Natural killer cell treated with Interleukin-12 subunit alpha and Interleukin-12 subunit beta and Interleukin-15 and Interleukin-18, amount 100 ng/mL, for 72 hours (primary cell): ENCODE measurements at regions not wholly inside any gene's neighbourhood (a gene's known extent, or its start where the extent isn't known, plus 50 kb on each side); places are given as distances from the start of the nearest gene placed in this dataset.
A peak's percentile ranks its signal among the peaks of the same experiment; 100 is the strongest.
"Not testable (repeated sequence)": the region's sequence is repeated elsewhere in the genome, so short reads cannot be mapped to it uniquely, and the experiment has no call there.

Source experiments
- ATAC-seq, 2 donors: fragments of 150-1000 bp; cut with Tn5 transposase in 1 of 2; sonication (Bioruptor Pico), chemical (Tn5 transposase) in 1 of 2; 2 replicates each; pipeline ENCODE4 v1.10.0; 2021
- DNase-seq: peaks from one replicate; pipeline ENCODE4 v3.0.0; 2022; ENCODE audit warnings: low spot score
- H3K27ac Mint-ChIP-seq, 2 donors: 1 replicate in 1 of 2; 2 replicates in 1 of 2; pipeline ENCODE4 v1.8.0; 2022; ENCODE audit warnings: mixed read lengths in 2 of 2, mild to moderate bottlenecking in 1 of 2, moderate library complexity in 1 of 2
- H3K27me3 Mint-ChIP-seq, 2 donors: 1 replicate in 1 of 2; 2 replicates in 1 of 2; pipeline ENCODE4 v1.8.0; 2022; ENCODE audit warnings: mixed read lengths in 2 of 2
- H3K36me3 Mint-ChIP-seq: one replicate; pipeline ENCODE4 v1.8.0; 2022; ENCODE audit warnings: mixed read lengths
- H3K4me1 Mint-ChIP-seq, 2 donors: 1 replicate in 1 of 2; 2 replicates in 1 of 2; pipeline ENCODE4 v1.8.0; 2022; ENCODE audit warnings: low read depth in 2 of 2, mixed read lengths in 2 of 2, mild to moderate bottlenecking in 1 of 2
- H3K4me3 Mint-ChIP-seq: one replicate; pipeline ENCODE4 v1.8.0; 2022; ENCODE audit warnings: mixed read lengths
- H3K9me3 Mint-ChIP-seq: 2 replicates; pipeline ENCODE4 v1.8.0; 2022; ENCODE audit warnings: mixed read lengths

GRCh38 chr9:62874745-62875599 is 1685.1 kb downstream of the SPATA31A7 start:
- H3K27me3 Mint-ChIP-seq: peaks cover 24 to 47% of the 10 kb centered on the region in 2 donors
- H3K36me3 Mint-ChIP-seq, H3K27ac Mint-ChIP-seq, DNase-seq, H3K4me1 Mint-ChIP-seq, H3K9me3 Mint-ChIP-seq, H3K4me3 Mint-ChIP-seq: not testable (repeated sequence)
- peak; percentile 41 to 72 for ATAC-seq

- not testable (repeated sequence) for H3K27ac Mint-ChIP-seq, H3K4me3 Mint-ChIP-seq, H3K9me3 Mint-ChIP-seq, ATAC-seq, H3K36me3 Mint-ChIP-seq, H3K4me1 Mint-ChIP-seq, DNase-seq
- peaks cover 31 to 47% of the 10 kb centered on the region in 2 donors for H3K27me3 Mint-ChIP-seq
These were observed 1687.7 kb downstream of the SPATA31A7 start for GRCh38 chr9:62877552-62877951.

- H3K27ac Mint-ChIP-seq, ATAC-seq, DNase-seq, H3K36me3 Mint-ChIP-seq, H3K4me3 Mint-ChIP-seq, H3K9me3 Mint-ChIP-seq, H3K4me1 Mint-ChIP-seq: not testable (repeated sequence)
- H3K27me3 Mint-ChIP-seq: peaks cover 32 to 47% of the 10 kb centered on the region in 2 donors
These were observed 1688.2 kb downstream of the SPATA31A7 start for GRCh38 chr9:62877987-62878386.

GRCh38 chr9:62880453-62880852 is 1690.6 kb downstream of the SPATA31A7 start:
- ATAC-seq, DNase-seq: not testable (repeated sequence)

GRCh38 chr9:62880971-62881370 is 1691.1 kb downstream of the SPATA31A7 start:
- not testable (repeated sequence) for ATAC-seq, H3K4me1 Mint-ChIP-seq, H3K4me3 Mint-ChIP-seq, DNase-seq, H3K36me3 Mint-ChIP-seq, H3K27ac Mint-ChIP-seq, H3K9me3 Mint-ChIP-seq
- peaks cover 27 to 37% of the 10 kb centered on the region in 2 donors for H3K27me3 Mint-ChIP-seq

More at GRCh38 chr9:62880453-62880852, 1690.6 kb downstream of the SPATA31A7 start:
- not testable (repeated sequence) for H3K9me3 Mint-ChIP-seq, H3K4me3 Mint-ChIP-seq, H3K4me1 Mint-ChIP-seq, H3K27ac Mint-ChIP-seq, H3K36me3 Mint-ChIP-seq
- H3K27me3 Mint-ChIP-seq: peaks cover 27 to 38% of the 10 kb centered on the region in 2 donors

- H3K9me3 Mint-ChIP-seq, H3K36me3 Mint-ChIP-seq: not testable (repeated sequence)
These were observed 1692.0 kb downstream of the SPATA31A7 start for GRCh38 chr9:62881811-62882210.

GRCh38 chr9:62882717-62883116 is 1692.9 kb downstream of the SPATA31A7 start:
- not testable (repeated sequence) for H3K9me3 Mint-ChIP-seq, H3K36me3 Mint-ChIP-seq, DNase-seq, H3K4me3 Mint-ChIP-seq, ATAC-seq, H3K4me1 Mint-ChIP-seq, H3K27ac Mint-ChIP-seq
- peaks cover 24 to 26% of the 10 kb centered on the region in 2 donors for H3K27me3 Mint-ChIP-seq

More at GRCh38 chr9:62881811-62882210, 1692.0 kb downstream of the SPATA31A7 start:
- not testable (repeated sequence) for H3K27ac Mint-ChIP-seq, H3K4me3 Mint-ChIP-seq, ATAC-seq, DNase-seq, H3K4me1 Mint-ChIP-seq
- H3K27me3 Mint-ChIP-seq: peaks cover 25 to 30% of the 10 kb centered on the region in 2 donors

GRCh38 chr9:62896692-62897091 is 1706.9 kb downstream of the SPATA31A7 start:
- not testable (repeated sequence) for H3K36me3 Mint-ChIP-seq, H3K4me1 Mint-ChIP-seq, H3K9me3 Mint-ChIP-seq, H3K27ac Mint-ChIP-seq, H3K4me3 Mint-ChIP-seq, DNase-seq, H3K27me3 Mint-ChIP-seq, ATAC-seq

- not testable (repeated sequence) for DNase-seq, H3K9me3 Mint-ChIP-seq, H3K27me3 Mint-ChIP-seq, H3K36me3 Mint-ChIP-seq, H3K4me1 Mint-ChIP-seq, ATAC-seq
- Mint-ChIP-seq H3K4me3 (peak overlapping the region; percentile 77), H3K27ac (peak overlapping the region in 1 of 2 donors; percentile 63)
These were observed 1707.8 kb downstream of the SPATA31A7 start for GRCh38 chr9:62897411-62898225.

GRCh38 chr9:62899666-62900065 is 1709.8 kb downstream of the SPATA31A7 start:
- H3K4me1 Mint-ChIP-seq, H3K27ac Mint-ChIP-seq, H3K36me3 Mint-ChIP-seq, H3K9me3 Mint-ChIP-seq, ATAC-seq, H3K27me3 Mint-ChIP-seq, H3K4me3 Mint-ChIP-seq, DNase-seq: not testable (repeated sequence)

GRCh38 chr9:62904061-62904460 is 1714.2 kb downstream of the SPATA31A7 start:
- H3K36me3 Mint-ChIP-seq, H3K27ac Mint-ChIP-seq, H3K27me3 Mint-ChIP-seq, ATAC-seq, H3K9me3 Mint-ChIP-seq, H3K4me1 Mint-ChIP-seq, H3K4me3 Mint-ChIP-seq, DNase-seq: not testable (repeated sequence)

- H3K9me3 Mint-ChIP-seq, H3K4me1 Mint-ChIP-seq, H3K27ac Mint-ChIP-seq, H3K27me3 Mint-ChIP-seq, H3K36me3 Mint-ChIP-seq, DNase-seq, H3K4me3 Mint-ChIP-seq, ATAC-seq: not testable (repeated sequence)
These were observed 1715.9 kb downstream of the SPATA31A7 start for GRCh38 chr9:62905722-62906121.

- not testable (repeated sequence) for H3K27ac Mint-ChIP-seq, H3K36me3 Mint-ChIP-seq, H3K9me3 Mint-ChIP-seq, ATAC-seq, H3K4me1 Mint-ChIP-seq, H3K27me3 Mint-ChIP-seq, H3K4me3 Mint-ChIP-seq
- peak; percentile 59 for DNase-seq
These were observed 1718.0 kb downstream of the SPATA31A7 start for GRCh38 chr9:62907866-62908265.

- H3K27me3 Mint-ChIP-seq, ATAC-seq, H3K27ac Mint-ChIP-seq, H3K9me3 Mint-ChIP-seq, H3K4me3 Mint-ChIP-seq, H3K4me1 Mint-ChIP-seq, H3K36me3 Mint-ChIP-seq: not testable (repeated sequence)
- DNase-seq: peak; percentile 42
These were observed 1718.4 kb downstream of the SPATA31A7 start for GRCh38 chr9:62908271-62908670.
